ENCODE measurements at regions not wholly inside any gene's neighbourhood (a gene's known extent, or its start where the extent isn't known, plus 50 kb on each side); places are given as distances from the start of the nearest gene placed in this dataset.

DNA sequence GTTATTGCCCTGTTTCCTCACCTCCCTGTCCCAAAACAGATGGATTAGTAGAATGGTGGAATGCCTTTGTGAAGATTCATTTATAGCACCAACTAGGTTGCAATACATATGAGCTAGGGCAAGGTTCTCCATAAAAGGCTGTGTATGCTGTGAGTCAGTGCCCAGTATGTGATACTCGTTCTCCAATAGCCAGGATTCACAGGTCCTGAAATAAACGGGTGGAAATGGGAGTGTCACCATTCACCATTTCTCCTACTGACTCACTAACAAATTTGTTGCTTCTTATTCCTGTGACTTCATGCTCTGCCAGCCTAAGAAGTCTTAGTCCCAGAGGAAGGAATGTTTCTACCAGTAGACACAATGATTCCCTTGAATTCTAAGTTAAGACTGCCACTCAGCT, 1745.4 kb downstream of the SLITRK1 start:
- TF ChIP-seq ZNF561 (tag by site-specific recombination; IDR thresholded peaks at IDR 0.05; ENCODE audit: borderline replicate concordance) (no peak), ZNF211 (tag by site-specific recombination; IDR thresholded peaks at IDR 0.05; ENCODE audit: low read depth) (no peak), ZNF558 (tag by site-specific recombination; IDR thresholded peaks at IDR 0.05) (no peak), YY1 (tag by site-specific recombination; IDR thresholded peaks at IDR 0.05) (no peak), ZNF175 (tag by site-specific recombination; IDR thresholded peaks at IDR 0.05) (no peak), ZNF16 (tag by site-specific recombination; IDR thresholded peaks at IDR 0.05; ENCODE audit: low read depth) (no peak), ZNF549 (tag by site-specific recombination; IDR thresholded peaks at IDR 0.05) (no peak), ZFP69B (tag by site-specific recombination; IDR thresholded peaks at IDR 0.05) (no peak), ZNF530 (tag by site-specific recombination; IDR thresholded peaks at IDR 0.05; ENCODE audit: low read depth) (no peak)
- TF ChIP-seq, protein P1, sequence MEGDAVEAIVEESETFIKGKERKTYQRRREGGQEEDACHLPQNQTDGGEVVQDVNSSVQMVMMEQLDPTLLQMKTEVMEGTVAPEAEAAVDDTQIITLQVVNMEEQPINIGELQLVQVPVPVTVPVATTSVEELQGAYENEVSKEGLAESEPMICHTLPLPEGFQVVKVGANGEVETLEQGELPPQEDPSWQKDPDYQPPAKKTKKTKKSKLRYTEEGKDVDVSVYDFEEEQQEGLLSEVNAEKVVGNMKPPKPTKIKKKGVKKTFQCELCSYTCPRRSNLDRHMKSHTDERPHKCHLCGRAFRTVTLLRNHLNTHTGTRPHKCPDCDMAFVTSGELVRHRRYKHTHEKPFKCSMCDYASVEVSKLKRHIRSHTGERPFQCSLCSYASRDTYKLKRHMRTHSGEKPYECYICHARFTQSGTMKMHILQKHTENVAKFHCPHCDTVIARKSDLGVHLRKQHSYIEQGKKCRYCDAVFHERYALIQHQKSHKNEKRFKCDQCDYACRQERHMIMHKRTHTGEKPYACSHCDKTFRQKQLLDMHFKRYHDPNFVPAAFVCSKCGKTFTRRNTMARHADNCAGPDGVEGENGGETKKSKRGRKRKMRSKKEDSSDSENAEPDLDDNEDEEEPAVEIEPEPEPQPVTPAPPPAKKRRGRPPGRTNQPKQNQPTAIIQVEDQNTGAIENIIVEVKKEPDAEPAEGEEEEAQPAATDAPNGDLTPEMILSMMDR (tag by site-specific recombination; IDR thresholded peaks at IDR 0.05): no peak
- TF ChIP-seq, protein P2, sequence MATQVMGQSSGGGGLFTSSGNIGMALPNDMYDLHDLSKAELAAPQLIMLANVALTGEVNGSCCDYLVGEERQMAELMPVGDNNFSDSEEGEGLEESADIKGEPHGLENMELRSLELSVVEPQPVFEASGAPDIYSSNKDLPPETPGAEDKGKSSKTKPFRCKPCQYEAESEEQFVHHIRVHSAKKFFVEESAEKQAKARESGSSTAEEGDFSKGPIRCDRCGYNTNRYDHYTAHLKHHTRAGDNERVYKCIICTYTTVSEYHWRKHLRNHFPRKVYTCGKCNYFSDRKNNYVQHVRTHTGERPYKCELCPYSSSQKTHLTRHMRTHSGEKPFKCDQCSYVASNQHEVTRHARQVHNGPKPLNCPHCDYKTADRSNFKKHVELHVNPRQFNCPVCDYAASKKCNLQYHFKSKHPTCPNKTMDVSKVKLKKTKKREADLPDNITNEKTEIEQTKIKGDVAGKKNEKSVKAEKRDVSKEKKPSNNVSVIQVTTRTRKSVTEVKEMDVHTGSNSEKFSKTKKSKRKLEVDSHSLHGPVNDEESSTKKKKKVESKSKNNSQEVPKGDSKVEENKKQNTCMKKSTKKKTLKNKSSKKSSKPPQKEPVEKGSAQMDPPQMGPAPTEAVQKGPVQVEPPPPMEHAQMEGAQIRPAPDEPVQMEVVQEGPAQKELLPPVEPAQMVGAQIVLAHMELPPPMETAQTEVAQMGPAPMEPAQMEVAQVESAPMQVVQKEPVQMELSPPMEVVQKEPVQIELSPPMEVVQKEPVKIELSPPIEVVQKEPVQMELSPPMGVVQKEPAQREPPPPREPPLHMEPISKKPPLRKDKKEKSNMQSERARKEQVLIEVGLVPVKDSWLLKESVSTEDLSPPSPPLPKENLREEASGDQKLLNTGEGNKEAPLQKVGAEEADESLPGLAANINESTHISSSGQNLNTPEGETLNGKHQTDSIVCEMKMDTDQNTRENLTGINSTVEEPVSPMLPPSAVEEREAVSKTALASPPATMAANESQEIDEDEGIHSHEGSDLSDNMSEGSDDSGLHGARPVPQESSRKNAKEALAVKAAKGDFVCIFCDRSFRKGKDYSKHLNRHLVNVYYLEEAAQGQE (tag by site-specific recombination; IDR thresholded peaks at IDR 0.05): no peak
